B cell (primary cell): ENCODE measurements at regions not wholly inside any gene's neighbourhood (a gene's known extent, or its start where the extent isn't known, plus 50 kb on each side); places are given as distances from the start of the nearest gene placed in this dataset.

ENCODE experiments used
- ATAC-seq: fragments of 200-7000 bp; cut with Tn5 transposase; one replicate; pipeline ENCODE4 v1.10.0; 2021; ENCODE audit warnings: low read depth, mild to moderate bottlenecking, moderate number of reproducible peaks, moderate library complexity
- CTCF ChIA-PET: fragments of 350-600 bp; sonication (Branson Sonifier 250); formaldehyde crosslinking; loops from one replicate; lab custom pipeline; 2021; ENCODE audit warnings: antibody characterized with exemption, inconsistent platforms; lab: Charles Lee
- POLR2A ChIA-PET: fragments of 350-600 bp; sonication (Branson Sonifier 250); formaldehyde crosslinking; loops from one replicate; lab custom pipeline; 2021; ENCODE audit warnings: antibody characterized with exemption; lab: Charles Lee
- DNase-seq: peaks from one replicate; pipeline ENCODE4 v3.0.0; 2013
- H2AFZ ChIP-seq: 2 replicates; pipeline ENCODE4 v1.6.1; 2012; ENCODE audit warnings: mild to moderate bottlenecking, low read depth, low read length; ENCODE audit not compliant: insufficient read depth, poor library complexity, severe bottlenecking
- H3K27ac ChIP-seq, 2 donors: 1 replicate in 1 of 2; 2 replicates in 1 of 2; pipeline ENCODE4 v1.5.1; 2012 to 2013; ENCODE audit warnings: low read length in 2 of 2, mild to moderate bottlenecking in 2 of 2, moderate library complexity in 1 of 2
- H3K27me3 ChIP-seq, 4 experiments: fragments of 200-600 bp in 1 of 4; sonication (generic) in 1 of 4; replicated peaks in 1 of 4; 1 replicate in 2 of 4; 2 replicates in 2 of 4; pipeline versions ENCODE4 v1.6.1 to v1.7.0; 2013 to 2016; ENCODE audit warnings: low read length in 3 of 4, mild to moderate bottlenecking in 2 of 4, mixed read lengths in 1 of 4, moderate library complexity in 1 of 4; ENCODE audit not compliant: insufficient read depth in 4 of 4, control insufficient read depth in 3 of 4; ENCODE audit errors: control extremely low read depth in 1 of 4
- H3K36me3 ChIP-seq, 2 experiments: replicated peaks in 1 of 2; 1 replicate in 1 of 2; 2 replicates in 1 of 2; pipeline versions ENCODE4 v1.6.1 to v1.7.1; 2013; ENCODE audit warnings: low read length in 1 of 2; ENCODE audit not compliant: insufficient read depth in 2 of 2, control insufficient read depth in 1 of 2; ENCODE audit errors: control extremely low read depth in 1 of 2, extremely low read depth in 1 of 2
- H3K4me1 ChIP-seq, 2 donors: fragments of 200-600 bp in 1 of 2; sonication (generic) in 1 of 2; 1 replicate in 1 of 2; 2 replicates in 1 of 2; pipeline versions ENCODE4 v1.5.1 to v1.6.1; 2013 to 2017; ENCODE audit warnings: low read length in 2 of 2; ENCODE audit not compliant: control insufficient read depth in 2 of 2, insufficient read depth in 2 of 2
- H3K4me2 ChIP-seq: replicated peaks from 2 replicates; pipeline ENCODE3; 2012; ENCODE audit warnings: mild to moderate bottlenecking, low read depth, low read length; ENCODE audit not compliant: poor library complexity, severe bottlenecking
- H3K4me3 ChIP-seq, 5 experiments: fragments of 200-600 bp in 1 of 5; sonication (generic) in 1 of 5; 1 replicate in 3 of 5; 2 replicates in 2 of 5; pipeline versions ENCODE4 v1.5.1 to v1.7.0; 2011 to 2016; ENCODE audit warnings: low read length in 4 of 5, mild to moderate bottlenecking in 4 of 5, low read depth in 2 of 5, control low read depth in 1 of 5, moderate library complexity in 1 of 5; ENCODE audit not compliant: insufficient read depth in 1 of 5; ENCODE audit errors: control extremely low read depth in 1 of 5, extremely low read depth in 1 of 5
- H3K79me2 ChIP-seq: fragments of 200-600 bp; sonication (generic); one replicate; pipeline ENCODE4 v1.6.0; 2016; ENCODE audit warnings: low read length; ENCODE audit not compliant: control insufficient read depth, insufficient read depth
- H3K9ac ChIP-seq: fragments of 200-600 bp; sonication (generic); 2 replicates; pipeline ENCODE4 v1.6.1; 2017; ENCODE audit warnings: mild to moderate bottlenecking, low read length, moderate library complexity
- H3K9me3 ChIP-seq, 3 donors: one replicate each; pipeline versions ENCODE4 v1.6.1 to v1.7.1; 2013; ENCODE audit warnings: low read length in 2 of 3; ENCODE audit not compliant: control insufficient read depth in 2 of 3, insufficient read depth in 1 of 3; ENCODE audit errors: control extremely low read depth in 1 of 3
- H4K20me1 ChIP-seq: 2 replicates; pipeline ENCODE4 v1.6.0; 2012; ENCODE audit warnings: mild to moderate bottlenecking, low read length; ENCODE audit not compliant: insufficient read depth, control insufficient read depth, poor library complexity, severe bottlenecking
- H3K27ac Mint-ChIP-seq: one replicate; pipeline ENCODE4 v1.8.0; 2021; ENCODE audit warnings: mixed read lengths
- H3K27me3 Mint-ChIP-seq: one replicate; pipeline ENCODE4 v1.8.0; 2021; ENCODE audit warnings: mixed read lengths
- H3K4me1 Mint-ChIP-seq: one replicate; pipeline ENCODE4 v1.8.0; 2021; ENCODE audit warnings: mixed read lengths
- H3K4me3 Mint-ChIP-seq: one replicate; pipeline ENCODE4 v1.8.0; 2021; ENCODE audit warnings: mixed read lengths
- H3K9me3 Mint-ChIP-seq: one replicate; pipeline ENCODE4 v1.8.0; 2022; ENCODE audit warnings: mixed read lengths; ENCODE audit not compliant: insufficient read depth
- EZH2 ChIP-seq: IDR thresholded peaks from 2 replicates; pipeline ENCODE4 v1.6.1; 2012; ENCODE audit warnings: borderline replicate concordance, low read depth, mild to moderate bottlenecking, moderate library complexity, low read length; ENCODE audit not compliant: insufficient read depth, poor library complexity, severe bottlenecking
- WGBS: methylation state at CpG from one replicate; pipeline ENCODE4 v1.1.5; 2013; ENCODE audit warnings: missing lambda C conversion rate; ENCODE audit not compliant: insufficient coverage; 5-methylcytosine and 5-hydroxymethylcytosine counted together
- intact Hi-C: fragments of 100-400 bp; cut with micrococcal nuclease; formaldehyde crosslinking; loops from one replicate; pipeline ENCODE4 v1.10.0; 2022
- TF ChIP-seq, protein P1 (sequence below): fragments of 200-600 bp; IDR thresholded peaks from one replicate; pipeline ENCODE4 v1.8.0; 2022; ENCODE audit warnings: antibody characterized with exemption, mild to moderate bottlenecking

DNA sequence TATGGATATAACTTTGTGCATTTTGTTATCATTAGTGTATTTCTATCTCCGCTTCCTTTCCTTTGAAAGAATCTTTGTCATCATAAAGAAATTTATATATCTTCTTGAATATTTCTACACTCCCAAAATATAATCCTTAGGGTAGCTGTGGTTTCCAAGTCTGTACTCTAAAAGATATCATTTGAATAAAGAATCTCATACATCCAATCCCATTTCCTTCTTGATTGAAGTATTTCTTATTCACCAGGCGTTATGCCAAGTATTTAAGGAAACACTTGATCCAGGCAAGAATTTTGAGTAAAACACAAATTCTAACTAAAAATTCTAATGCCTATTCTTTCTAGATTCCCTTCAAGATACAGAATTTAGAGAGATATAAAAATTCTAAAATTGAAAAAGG is 821.8 kb downstream of the GALC start:
- H3K4me3 ChIP-seq, result no peak overlapping the region
- no peaks in the 10 kb centered on the region for H3K79me2 ChIP-seq
- Mint-ChIP-seq H3K4me3 (no peak overlapping the region), H3K4me1 (no peaks in the 10 kb centered on the region), H3K9me3 (no peaks in the 10 kb centered on the region), H3K27ac (no peak overlapping the region), H3K27me3 (no peaks in the 10 kb centered on the region)
- CTCF ChIA-PET, result no interaction called here
- H3K9me3 ChIP-seq, result peaks cover 0 to 3% (median 0%) of the 10 kb centered on the region in 3 donors
- POLR2A ChIA-PET, result no interaction called here
- H2AFZ ChIP-seq, result no peak overlapping the region
- no peak for TF ChIP-seq EZH2
- TF ChIP-seq, protein P1, sequence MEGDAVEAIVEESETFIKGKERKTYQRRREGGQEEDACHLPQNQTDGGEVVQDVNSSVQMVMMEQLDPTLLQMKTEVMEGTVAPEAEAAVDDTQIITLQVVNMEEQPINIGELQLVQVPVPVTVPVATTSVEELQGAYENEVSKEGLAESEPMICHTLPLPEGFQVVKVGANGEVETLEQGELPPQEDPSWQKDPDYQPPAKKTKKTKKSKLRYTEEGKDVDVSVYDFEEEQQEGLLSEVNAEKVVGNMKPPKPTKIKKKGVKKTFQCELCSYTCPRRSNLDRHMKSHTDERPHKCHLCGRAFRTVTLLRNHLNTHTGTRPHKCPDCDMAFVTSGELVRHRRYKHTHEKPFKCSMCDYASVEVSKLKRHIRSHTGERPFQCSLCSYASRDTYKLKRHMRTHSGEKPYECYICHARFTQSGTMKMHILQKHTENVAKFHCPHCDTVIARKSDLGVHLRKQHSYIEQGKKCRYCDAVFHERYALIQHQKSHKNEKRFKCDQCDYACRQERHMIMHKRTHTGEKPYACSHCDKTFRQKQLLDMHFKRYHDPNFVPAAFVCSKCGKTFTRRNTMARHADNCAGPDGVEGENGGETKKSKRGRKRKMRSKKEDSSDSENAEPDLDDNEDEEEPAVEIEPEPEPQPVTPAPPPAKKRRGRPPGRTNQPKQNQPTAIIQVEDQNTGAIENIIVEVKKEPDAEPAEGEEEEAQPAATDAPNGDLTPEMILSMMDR, result no peak
- no peaks in the 10 kb centered on the region for H3K4me1 ChIP-seq
- no peak overlapping the region for H3K4me2 ChIP-seq
- no peaks in the 10 kb centered on the region for H3K36me3 ChIP-seq
- H3K27ac ChIP-seq, result no peak overlapping the region
- no peak overlapping the region for H3K9ac ChIP-seq
- no CpG with 5 or more reads among the region's 2 CpGs for WGBS
- no peak for DNase-seq
- intact Hi-C loops, result no loop called here
- ATAC-seq, result no peak
- H4K20me1 ChIP-seq, result no peaks in the 10 kb centered on the region
- no peaks in the 10 kb centered on the region for H3K27me3 ChIP-seq

DNA sequence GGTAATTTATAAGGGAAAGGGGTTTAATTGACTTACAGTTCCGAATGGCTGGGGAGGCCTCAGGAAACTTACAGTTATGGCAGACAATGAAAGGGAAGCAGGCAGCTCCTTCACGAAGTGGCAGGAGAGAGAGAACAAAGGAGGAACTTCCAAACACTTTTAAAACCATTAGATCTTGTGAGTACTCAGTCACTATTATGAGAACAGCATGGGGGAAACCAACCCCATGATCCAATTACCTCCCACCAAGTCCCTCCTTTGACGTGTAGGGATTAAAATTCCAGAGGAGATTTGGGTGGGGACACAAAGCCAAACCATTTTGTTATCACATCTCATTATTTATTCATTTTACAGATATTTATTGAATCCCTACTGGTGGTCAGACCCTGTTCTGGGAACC is 822.8 kb downstream of the GALC start:
- CTCF ChIA-PET, result no interaction called here
- no CpG with 5 or more reads among the region's 3 CpGs for WGBS
- DNase-seq (no peak), ATAC-seq (no peak)
- no peak overlapping the region for H3K4me3 Mint-ChIP-seq
- H3K27ac ChIP-seq, result no peak overlapping the region
- no peaks in the 10 kb centered on the region for H4K20me1 ChIP-seq
- H3K36me3 ChIP-seq, result no peaks in the 10 kb centered on the region
- no peak overlapping the region for H2AFZ ChIP-seq
- no peak overlapping the region for H3K9ac ChIP-seq
- H3K4me1 Mint-ChIP-seq, result no peaks in the 10 kb centered on the region
- H3K4me1 ChIP-seq, result no peaks in the 10 kb centered on the region
- H3K4me3 ChIP-seq, result no peak overlapping the region
- H3K9me3 ChIP-seq, result peaks cover 0 to 3% (median 0%) of the 10 kb centered on the region in 3 donors
- H3K79me2 ChIP-seq, result no peaks in the 10 kb centered on the region
- no peak overlapping the region for H3K27ac Mint-ChIP-seq
- no peaks in the 10 kb centered on the region for H3K27me3 Mint-ChIP-seq
- no peak for TF ChIP-seq EZH2
- TF ChIP-seq, protein P1, result no peak
- H3K27me3 ChIP-seq, result no peaks in the 10 kb centered on the region
- H3K4me2 ChIP-seq, result no peak overlapping the region
- POLR2A ChIA-PET, result no interaction called here
- no peaks in the 10 kb centered on the region for H3K9me3 Mint-ChIP-seq
- intact Hi-C loops, result no loop called here
